DND-41 (cell line): ENCODE measurements at regions not wholly inside any gene's neighbourhood (a gene's known extent, or its start where the extent isn't known, plus 50 kb on each side); places are given as distances from the start of the nearest gene placed in this dataset.

ENCODE experiments used
- ATAC-seq: fragments of 200-7000 bp; cut with Tn5 transposase; 3 replicates; pipeline ENCODE4 v1.9.1; 2021; ENCODE audit warnings: low read depth; ENCODE audit not compliant: insufficient read depth
- DNase-seq: peaks from one replicate; pipeline ENCODE4 v3.0.0-alpha.2; 2020
- H2AFZ ChIP-seq: 2 replicates; pipeline ENCODE4 v1.6.0; 2012; ENCODE audit warnings: low read depth, low read length
- H3K27ac ChIP-seq: 2 replicates; pipeline ENCODE4 v1.5.1; 2012; ENCODE audit warnings: low read length, inconsistent platforms
- H3K27me3 ChIP-seq: fragments of 200-600 bp; sonication (generic); 2 replicates; pipeline ENCODE4 v1.6.0; 2012; ENCODE audit warnings: low read length, mild to moderate bottlenecking, inconsistent platforms; ENCODE audit not compliant: insufficient read depth, poor library complexity
- H3K36me3 ChIP-seq: 2 replicates; pipeline ENCODE4 v1.5.1; 2012; ENCODE audit warnings: low read length, inconsistent platforms; ENCODE audit not compliant: insufficient read depth
- H3K4me1 ChIP-seq: 2 replicates; pipeline ENCODE4 v1.5.1; 2012; ENCODE audit warnings: mild to moderate bottlenecking, low read length; ENCODE audit not compliant: insufficient read depth
- H3K4me2 ChIP-seq: 2 replicates; pipeline ENCODE4 v1.6.0; 2012; ENCODE audit warnings: mild to moderate bottlenecking, moderate library complexity, low read length, inconsistent platforms; ENCODE audit not compliant: insufficient read depth
- H3K4me3 ChIP-seq, 2 experiments: fragments of 200-600 bp in 1 of 2; shearing (Covaris generic) in 1 of 2; 2 replicates each; pipeline ENCODE4 v1.5.1; 2012 to 2016; ENCODE audit warnings: inconsistent platforms in 2 of 2, low read length in 2 of 2, mild to moderate bottlenecking in 2 of 2, low read depth in 1 of 2, moderate library complexity in 1 of 2
- H3K79me2 ChIP-seq: 2 replicates; pipeline ENCODE4 v1.6.0; 2012; ENCODE audit warnings: low read length, inconsistent platforms; ENCODE audit not compliant: insufficient read depth
- H3K9ac ChIP-seq: 2 replicates; pipeline ENCODE4 v1.6.0; 2012; ENCODE audit warnings: low read depth, mild to moderate bottlenecking, inconsistent platforms, low read length, moderate library complexity
- H3K9me3 ChIP-seq: 2 replicates; pipeline ENCODE4 v1.5.1; 2012; ENCODE audit warnings: low read length, moderate library complexity, mild to moderate bottlenecking, inconsistent platforms; ENCODE audit not compliant: insufficient read depth, severe bottlenecking
- H4K20me1 ChIP-seq: 2 replicates; pipeline ENCODE4 v1.6.0; 2012; ENCODE audit warnings: low read length; ENCODE audit not compliant: insufficient read depth
- EZH2 ChIP-seq: IDR thresholded peaks from 3 replicates; pipeline ENCODE4 v1.6.1; 2012; ENCODE audit warnings: borderline replicate concordance, low read depth, mild to moderate bottlenecking, moderate library complexity, low read length, inconsistent platforms; ENCODE audit not compliant: severe bottlenecking
- TF ChIP-seq, protein P1 (sequence below): IDR thresholded peaks from 2 replicates; pipeline ENCODE4 v1.5.1; 2012; ENCODE audit warnings: borderline replicate concordance, low read length, moderate library complexity, mild to moderate bottlenecking; ENCODE audit not compliant: poor library complexity, severe bottlenecking; ENCODE audit errors: extremely low read depth

DNA sequence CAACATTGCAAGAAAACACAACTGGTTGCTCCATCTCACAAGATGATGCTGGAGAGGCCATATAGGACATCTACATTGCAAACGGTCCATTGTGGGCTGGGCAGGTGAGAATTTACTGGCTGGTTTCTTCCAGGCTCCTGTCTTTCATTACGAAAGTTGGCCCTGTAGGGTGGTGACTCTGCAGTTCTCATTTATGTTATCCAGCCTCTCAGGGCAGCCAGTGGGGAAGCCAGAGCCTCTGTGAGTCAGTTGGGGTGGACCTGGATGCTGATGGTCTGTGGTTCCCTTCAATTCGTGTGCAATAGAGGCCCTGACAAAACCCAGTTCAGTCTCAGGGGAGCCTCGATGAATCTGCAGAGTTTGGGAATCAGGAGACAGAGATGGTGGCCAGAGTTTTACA lies 341.0 kb upstream of the CCL2 start:
- Histone ChIP-seq H3K27ac (no peak overlapping the region), H3K27me3 (peaks cover 8% of the 10 kb centered on the region), H3K36me3 (no peaks in the 10 kb centered on the region), H4K20me1 (no peaks in the 10 kb centered on the region), H3K9me3 (no peaks in the 10 kb centered on the region), H2AFZ (no peak overlapping the region), H3K4me1 (no peaks in the 10 kb centered on the region), H3K4me3 (no peak overlapping the region), H3K79me2 (no peaks in the 10 kb centered on the region), H3K9ac (no peak overlapping the region), H3K4me2 (no peak overlapping the region)
- no peak for DNase-seq
- ATAC-seq = no peak
- no peak for TF ChIP-seq EZH2
- TF ChIP-seq, protein P1, sequence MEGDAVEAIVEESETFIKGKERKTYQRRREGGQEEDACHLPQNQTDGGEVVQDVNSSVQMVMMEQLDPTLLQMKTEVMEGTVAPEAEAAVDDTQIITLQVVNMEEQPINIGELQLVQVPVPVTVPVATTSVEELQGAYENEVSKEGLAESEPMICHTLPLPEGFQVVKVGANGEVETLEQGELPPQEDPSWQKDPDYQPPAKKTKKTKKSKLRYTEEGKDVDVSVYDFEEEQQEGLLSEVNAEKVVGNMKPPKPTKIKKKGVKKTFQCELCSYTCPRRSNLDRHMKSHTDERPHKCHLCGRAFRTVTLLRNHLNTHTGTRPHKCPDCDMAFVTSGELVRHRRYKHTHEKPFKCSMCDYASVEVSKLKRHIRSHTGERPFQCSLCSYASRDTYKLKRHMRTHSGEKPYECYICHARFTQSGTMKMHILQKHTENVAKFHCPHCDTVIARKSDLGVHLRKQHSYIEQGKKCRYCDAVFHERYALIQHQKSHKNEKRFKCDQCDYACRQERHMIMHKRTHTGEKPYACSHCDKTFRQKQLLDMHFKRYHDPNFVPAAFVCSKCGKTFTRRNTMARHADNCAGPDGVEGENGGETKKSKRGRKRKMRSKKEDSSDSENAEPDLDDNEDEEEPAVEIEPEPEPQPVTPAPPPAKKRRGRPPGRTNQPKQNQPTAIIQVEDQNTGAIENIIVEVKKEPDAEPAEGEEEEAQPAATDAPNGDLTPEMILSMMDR = no peak

DNA sequence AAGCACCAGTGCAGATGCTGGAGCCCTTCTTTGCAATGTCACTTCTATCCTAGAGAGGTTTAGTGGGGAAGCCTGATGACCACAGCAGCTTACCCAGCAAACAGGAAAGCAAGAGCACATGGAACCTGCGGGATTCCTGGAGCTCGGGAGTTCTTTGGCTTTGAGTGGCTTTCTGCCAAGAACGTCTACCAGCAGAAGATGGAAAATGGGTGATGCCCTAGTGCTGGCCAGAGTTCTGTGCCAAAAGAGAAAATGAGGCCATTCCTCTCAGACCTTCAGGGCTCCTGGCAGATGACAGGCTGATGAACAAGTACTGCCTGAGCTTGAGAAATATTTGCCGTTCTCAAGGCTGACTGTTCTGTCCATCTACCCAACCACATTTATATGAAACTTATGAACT lies 332.1 kb upstream of the CCL2 start:
- H3K4me2 ChIP-seq = no peak overlapping the region
- no peak for ATAC-seq
- no peaks in the 10 kb centered on the region for H3K4me1 ChIP-seq
- H2AFZ ChIP-seq = no peak overlapping the region
- no peak overlapping the region for H3K9ac ChIP-seq
- no peak overlapping the region for H3K27ac ChIP-seq
- peaks cover 31% of the 10 kb centered on the region for H3K27me3 ChIP-seq
- H3K9me3 ChIP-seq = no peaks in the 10 kb centered on the region
- H4K20me1 ChIP-seq = no peaks in the 10 kb centered on the region
- DNase-seq = no peak
- no peaks in the 10 kb centered on the region for H3K36me3 ChIP-seq
- TF ChIP-seq, protein P1 = no peak
- TF ChIP-seq EZH2 = no peak
- H3K79me2 ChIP-seq = no peaks in the 10 kb centered on the region
- H3K4me3 ChIP-seq = no peak overlapping the region

DNA sequence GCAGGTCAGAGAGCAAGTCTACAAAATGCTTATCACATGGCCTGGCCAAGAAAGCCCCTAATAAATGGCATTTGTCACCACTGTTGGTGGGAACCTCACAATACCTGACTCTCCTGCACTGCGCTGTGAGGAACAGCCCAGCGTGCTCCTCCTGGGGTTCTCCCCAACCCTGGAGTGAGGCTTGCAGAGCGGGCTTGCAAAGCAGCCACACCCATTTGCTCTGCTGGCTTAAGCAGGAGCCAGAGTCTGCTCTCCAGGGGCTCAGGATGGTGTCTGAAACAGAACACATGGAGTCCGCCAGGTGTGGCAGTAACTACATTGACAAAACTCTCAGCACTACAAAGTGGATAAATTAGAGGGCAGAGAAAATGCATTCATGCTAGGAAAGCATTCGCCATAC lies 331.0 kb upstream of the CCL2 start:
- TF ChIP-seq EZH2 = no peak
- TF ChIP-seq, protein P1 = no peak
- ATAC-seq (no peak), DNase-seq (no peak)
- Histone ChIP-seq H3K36me3 (no peaks in the 10 kb centered on the region), H2AFZ (no peak overlapping the region), H3K9me3 (no peaks in the 10 kb centered on the region), H3K79me2 (no peaks in the 10 kb centered on the region), H3K4me2 (no peak overlapping the region), H3K4me3 (no peak overlapping the region), H3K27ac (no peak overlapping the region), H3K9ac (no peak overlapping the region), H3K27me3 (peaks cover 26% of the 10 kb centered on the region), H3K4me1 (no peaks in the 10 kb centered on the region), H4K20me1 (no peaks in the 10 kb centered on the region)

DNA sequence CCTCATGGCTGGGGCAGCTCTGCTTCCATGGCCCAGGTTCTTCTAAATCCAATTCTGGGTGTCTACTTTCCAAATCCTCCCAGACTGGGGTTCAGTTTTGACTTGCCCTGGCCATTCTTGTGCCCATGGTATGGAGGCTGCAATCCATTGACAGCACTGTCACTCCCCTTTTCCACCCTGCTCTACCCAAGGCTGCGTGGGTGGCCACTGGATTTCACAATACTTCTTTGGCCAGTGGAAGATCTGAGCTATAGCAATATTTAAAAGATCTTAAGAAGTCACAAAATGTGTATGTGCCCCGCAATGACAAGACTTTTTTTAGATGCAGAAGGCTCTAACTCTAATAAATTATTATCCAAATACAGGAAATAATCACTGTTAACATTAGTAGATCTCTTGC lies 329.4 kb upstream of the CCL2 start:
- Histone ChIP-seq H4K20me1 (no peaks in the 10 kb centered on the region), H3K27ac (no peak overlapping the region), H3K27me3 (peaks cover 20% of the 10 kb centered on the region), H3K36me3 (no peaks in the 10 kb centered on the region), H3K4me3 (no peak overlapping the region), H3K9ac (no peak overlapping the region), H3K4me2 (no peak overlapping the region), H3K9me3 (no peaks in the 10 kb centered on the region), H3K79me2 (no peaks in the 10 kb centered on the region), H3K4me1 (no peaks in the 10 kb centered on the region), H2AFZ (no peak overlapping the region)
- DNase-seq (no peak), ATAC-seq (no peak)
- TF ChIP-seq EZH2 = no peak
